Osteoblast (primary cell): ENCODE measurements at regions not wholly inside any gene's neighbourhood (a gene's known extent, or its start where the extent isn't known, plus 50 kb on each side); places are given as distances from the start of the nearest gene placed in this dataset.
A peak's percentile ranks its signal among the peaks of the same experiment; 100 is the strongest.

Experiments
- DNase-seq: peaks from one replicate; pipeline ENCODE4 v3.0.0; 2011; ENCODE audit warnings: low spot score, mixed read lengths; ENCODE audit not compliant: insufficient read length; ENCODE audit errors: missing footprints
- H2AFZ ChIP-seq: 2 replicates; pipeline ENCODE4 v1.6.0; 2011; ENCODE audit warnings: mild to moderate bottlenecking, low read length
- H3K27ac ChIP-seq: 2 replicates; pipeline ENCODE4 v1.5.1; 2011; ENCODE audit warnings: mild to moderate bottlenecking, low read depth, low read length, moderate library complexity
- H3K27me3 ChIP-seq: 2 replicates; pipeline ENCODE4 v1.6.0; 2012; ENCODE audit warnings: mild to moderate bottlenecking, control low read depth, inconsistent platforms, low read length, moderate library complexity; ENCODE audit not compliant: insufficient read depth
- H3K36me3 ChIP-seq: 2 replicates; pipeline ENCODE4 v1.5.1; 2011; ENCODE audit warnings: mild to moderate bottlenecking, low read length, control low read depth, moderate library complexity; ENCODE audit not compliant: insufficient read depth
- H3K4me1 ChIP-seq: 2 replicates; pipeline ENCODE4 v1.5.1; 2011; ENCODE audit warnings: mild to moderate bottlenecking, low read length, control low read depth, moderate library complexity; ENCODE audit not compliant: insufficient read depth
- H3K4me2 ChIP-seq: 2 replicates; pipeline ENCODE4 v1.6.0; 2011; ENCODE audit warnings: mild to moderate bottlenecking, low read length; ENCODE audit not compliant: insufficient read depth
- H3K4me3 ChIP-seq: fragments of 200-600 bp; sonication (generic); 3 replicates; pipeline ENCODE4 v1.5.1; 2012; ENCODE audit warnings: mild to moderate bottlenecking, low read length, inconsistent platforms; ENCODE audit not compliant: insufficient read depth
- H3K79me2 ChIP-seq: 2 replicates; pipeline ENCODE4 v1.6.0; 2012; ENCODE audit warnings: mild to moderate bottlenecking, low read length, control low read depth, inconsistent platforms; ENCODE audit not compliant: insufficient read depth
- H3K9me3 ChIP-seq: 2 replicates; pipeline ENCODE4 v1.5.1; 2011; ENCODE audit warnings: low read depth, low read length, control low read depth
- H4K20me1 ChIP-seq: 2 replicates; pipeline ENCODE4 v1.6.0; 2012; ENCODE audit warnings: mild to moderate bottlenecking, low read length, control low read depth; ENCODE audit not compliant: insufficient read depth
- CTCF ChIP-seq: IDR thresholded peaks from 2 replicates; pipeline ENCODE4 v1.5.1; 2011; ENCODE audit warnings: mild to moderate bottlenecking, low read depth, low read length, moderate library complexity; ENCODE audit errors: extremely low read depth

DNA sequence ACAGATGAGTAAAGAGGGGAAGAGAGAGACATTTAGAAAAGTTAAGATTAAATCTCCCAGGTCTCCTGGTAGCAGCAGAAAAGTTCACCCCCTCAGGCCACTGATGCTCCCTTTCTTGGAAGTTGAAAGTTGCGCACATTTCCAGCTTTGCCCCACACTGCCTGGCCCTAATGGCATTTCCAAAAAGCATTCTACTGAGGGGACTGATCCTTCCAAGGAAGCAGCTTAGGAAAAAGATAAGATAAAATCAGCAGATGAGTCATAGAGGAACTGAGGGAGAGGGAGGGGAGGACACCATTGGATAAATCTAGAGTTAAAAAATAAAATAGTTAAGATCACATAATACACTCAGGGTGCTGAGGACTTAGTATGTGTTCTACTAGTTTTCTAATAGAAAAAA lies 67.6 kb upstream of the SLC12A2 start:
- Histone ChIP-seq H4K20me1 (no peaks in the 10 kb centered on the region), H2AFZ (no peak overlapping the region), H3K27ac (no peak overlapping the region), H3K27me3 (no peaks in the 10 kb centered on the region), H3K79me2 (no peaks in the 10 kb centered on the region), H3K4me3 (no peak overlapping the region), H3K9me3 (no peaks in the 10 kb centered on the region), H3K4me1 (no peaks in the 10 kb centered on the region), H3K36me3 (no peaks in the 10 kb centered on the region), H3K4me2 (no peak overlapping the region)
- DNase-seq, result peak; percentile 17
- no peak for TF ChIP-seq CTCF

DNA sequence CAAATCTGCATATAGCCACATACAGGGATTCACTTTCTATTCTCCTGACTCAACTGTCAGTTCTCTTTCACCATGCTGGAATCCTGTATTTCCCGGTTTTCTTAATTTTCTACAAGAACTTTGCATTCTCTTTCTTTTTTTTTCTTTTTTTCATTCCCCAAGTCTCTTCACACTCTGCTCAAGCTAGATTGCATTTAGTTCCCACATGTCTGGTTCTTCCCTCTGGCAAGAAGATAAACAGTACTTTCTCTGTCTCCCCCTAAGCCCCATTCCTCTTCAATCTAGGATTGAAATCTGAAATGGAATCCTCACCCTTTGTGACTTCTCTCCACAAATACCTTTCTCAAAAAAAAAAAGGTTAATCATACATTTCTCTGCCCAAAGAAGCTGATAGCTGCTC lies 64.2 kb upstream of the SLC12A2 start:
- Histone ChIP-seq H2AFZ (no peak overlapping the region), H3K36me3 (peaks cover 3% of the 10 kb centered on the region), H3K79me2 (no peaks in the 10 kb centered on the region), H3K4me3 (no peak overlapping the region), H3K4me2 (no peak overlapping the region), H3K4me1 (no peaks in the 10 kb centered on the region), H3K27me3 (no peaks in the 10 kb centered on the region), H3K9me3 (no peaks in the 10 kb centered on the region), H4K20me1 (no peaks in the 10 kb centered on the region), H3K27ac (no peak overlapping the region)
- DNase-seq, result no peak
- no peak for TF ChIP-seq CTCF

- Histone ChIP-seq H3K4me3 (no peak overlapping the region), H3K4me2 (no peak overlapping the region), H3K36me3 (peaks cover 3% of the 10 kb centered on the region), H3K79me2 (no peaks in the 10 kb centered on the region), H3K9me3 (no peaks in the 10 kb centered on the region), H4K20me1 (no peaks in the 10 kb centered on the region), H3K27me3 (no peaks in the 10 kb centered on the region), H3K27ac (no peak overlapping the region), H2AFZ (no peak overlapping the region), H3K4me1 (no peaks in the 10 kb centered on the region)
- TF ChIP-seq CTCF, result no peak
- DNase-seq, result no peak
Measured at GRCh38 chr5:128020012-128020411, 63.6 kb upstream of the SLC12A2 start.

- H3K79me2 ChIP-seq, result no peaks in the 10 kb centered on the region
- H3K4me3 ChIP-seq, result no peak overlapping the region
- peaks cover 3% of the 10 kb centered on the region for H3K36me3 ChIP-seq
- no peaks in the 10 kb centered on the region for H4K20me1 ChIP-seq
- no peak overlapping the region for H3K4me2 ChIP-seq
- no peak overlapping the region for H2AFZ ChIP-seq
- H3K27me3 ChIP-seq, result no peaks in the 10 kb centered on the region
- DNase-seq, result no peak
- no peaks in the 10 kb centered on the region for H3K4me1 ChIP-seq
- H3K27ac ChIP-seq, result no peak overlapping the region
- no peaks in the 10 kb centered on the region for H3K9me3 ChIP-seq
- TF ChIP-seq CTCF, result no peak
Measured at GRCh38 chr5:128021411-128021810, 62.2 kb upstream of the SLC12A2 start.
